Ramos (cell line): ENCODE measurements at regions not wholly inside any gene's neighbourhood (a gene's known extent, or its start where the extent isn't known, plus 50 kb on each side); places are given as distances from the start of the nearest gene placed in this dataset.
"Not testable (repeated sequence)": the region's sequence is repeated elsewhere in the genome, so short reads cannot be mapped to it uniquely, and the experiment has no call there.

ENCODE experiments used
- in situ Hi-C: fragments of 300-500 bp; cut with MboI; formaldehyde crosslinking; loops from one replicate; pipeline ENCODE4 v1.14.3; 2022; ENCODE audit warnings: low sequenced_read_pairs; ENCODE audit not compliant: unreplicated experiment

DNA sequence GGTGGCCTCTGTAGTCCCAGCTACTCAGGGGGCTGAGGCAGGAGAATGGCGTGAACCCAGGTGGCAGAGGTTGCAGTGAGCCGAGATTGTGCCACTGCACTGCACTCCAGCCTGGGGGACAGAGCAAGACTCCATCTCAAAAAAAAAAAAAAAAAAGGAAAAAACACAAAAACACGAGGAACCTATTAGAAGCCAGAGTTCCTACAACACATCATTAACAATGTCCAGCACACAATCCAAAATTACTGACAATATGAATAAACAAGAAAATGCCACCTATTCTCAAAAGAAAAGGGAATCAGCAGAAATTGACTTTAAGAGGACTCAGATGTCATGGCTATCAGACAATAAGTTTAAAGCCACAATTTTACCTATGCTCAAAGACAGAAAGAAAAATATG is 57.3 kb upstream of the HS3ST3A1 start:
- in situ Hi-C loops: not testable (repeated sequence)

DNA sequence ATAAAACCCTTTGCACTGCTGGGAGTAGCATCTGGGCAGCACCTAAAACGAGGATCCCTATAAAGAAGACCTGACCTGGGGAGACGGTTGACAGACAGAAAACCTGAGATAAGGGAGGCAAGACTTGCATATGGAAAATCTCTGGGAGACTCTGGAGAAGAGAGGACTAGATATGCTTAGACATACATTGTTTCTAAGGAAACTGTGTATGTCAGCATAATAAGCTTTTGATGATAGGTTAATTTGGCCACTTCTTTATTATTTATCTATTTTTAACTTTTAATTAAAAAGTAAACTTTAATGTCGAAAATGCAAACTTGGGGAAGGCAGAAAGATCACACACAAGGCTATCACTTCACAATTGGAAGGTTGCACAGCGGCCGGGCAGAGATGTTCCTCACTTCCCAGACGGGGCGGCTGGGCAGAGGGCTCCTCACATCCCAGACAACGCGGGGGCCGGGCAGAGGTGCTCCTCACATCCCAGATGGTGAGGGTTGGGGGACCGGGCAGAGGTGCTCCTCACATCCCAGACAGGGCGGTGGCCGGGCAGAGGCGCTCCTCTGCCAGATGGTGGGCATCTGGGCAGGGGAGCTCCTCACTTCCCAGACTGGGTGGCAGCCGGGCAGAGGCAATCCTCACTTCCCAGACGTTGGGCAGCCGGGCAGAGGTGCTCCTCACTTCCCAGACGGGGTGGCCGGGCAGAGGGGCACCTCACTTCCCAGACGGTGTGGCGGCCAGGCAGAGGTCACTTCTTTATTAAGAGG is 64.3 kb upstream of the HS3ST3A1 start:
- in situ Hi-C loops: no loop called here

DNA sequence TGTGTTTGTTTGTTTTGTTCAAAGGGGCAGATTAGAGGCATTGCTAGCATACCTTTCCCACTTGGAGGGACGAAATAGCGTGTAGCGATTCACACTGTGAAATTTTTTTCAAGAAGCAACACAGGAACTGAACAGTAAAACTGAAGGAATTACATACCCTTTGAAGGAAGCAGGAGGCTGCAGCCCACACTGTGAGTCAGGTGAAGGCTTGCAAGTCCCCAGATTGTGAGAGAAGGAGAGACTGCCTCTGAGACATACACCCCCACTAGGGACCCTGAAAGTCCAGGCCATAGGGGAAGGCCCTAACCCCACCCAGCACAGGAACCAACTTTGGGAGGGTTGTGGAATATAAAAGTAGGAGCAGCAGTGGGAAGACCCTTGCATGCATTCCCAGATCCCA is 69.6 kb upstream of the HS3ST3A1 start:
- in situ Hi-C loops: no loop called here

- in situ Hi-C loops: no loop called here
Observed at GRCh38 chr17:13671771-13672170, 70.0 kb upstream of the HS3ST3A1 start.

DNA sequence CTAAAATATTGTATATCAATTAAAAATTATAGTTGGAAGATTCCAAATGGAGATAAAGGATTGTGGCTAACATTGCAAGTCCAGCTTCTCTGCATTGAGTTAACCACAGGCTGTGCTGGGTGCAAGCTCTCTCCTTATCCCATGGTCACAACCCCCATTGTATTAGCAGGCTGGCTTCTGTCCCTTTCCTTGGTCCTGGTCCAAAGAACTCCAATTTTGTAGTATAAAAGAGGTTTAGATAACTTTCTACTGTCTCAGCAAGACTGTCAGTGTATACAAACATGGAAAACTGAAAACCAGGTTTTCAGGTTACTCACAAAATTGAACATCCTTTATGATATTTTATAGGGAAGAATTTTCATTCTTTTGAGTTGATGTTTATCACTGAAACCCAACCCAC is 76.6 kb upstream of the HS3ST3A1 start:
- in situ Hi-C loops: no loop called here

DNA sequence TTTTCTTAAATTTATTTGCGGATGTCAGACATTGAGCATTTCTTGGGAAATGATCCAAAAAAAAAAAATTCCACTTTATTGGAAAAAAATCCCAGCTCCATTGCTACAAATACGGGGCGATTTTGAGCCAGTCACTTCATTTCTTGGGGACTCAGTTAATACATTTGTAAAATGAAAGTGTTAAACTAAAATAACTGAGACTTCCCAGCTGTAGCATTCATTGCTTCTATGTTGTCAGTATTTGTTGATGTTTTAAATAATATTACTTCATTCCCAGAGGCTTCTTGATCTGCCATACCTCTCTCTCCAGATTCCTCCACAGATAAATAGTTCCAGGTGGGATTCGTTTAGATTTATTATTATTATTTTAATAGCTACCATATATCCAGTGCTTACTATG is 77.1 kb upstream of the HS3ST3A1 start:
- in situ Hi-C loops: no loop called here

GRCh38 chr17:13688716-13689115 is 87.0 kb upstream of the HS3ST3A1 start:
- in situ Hi-C loops: no loop called here

DNA sequence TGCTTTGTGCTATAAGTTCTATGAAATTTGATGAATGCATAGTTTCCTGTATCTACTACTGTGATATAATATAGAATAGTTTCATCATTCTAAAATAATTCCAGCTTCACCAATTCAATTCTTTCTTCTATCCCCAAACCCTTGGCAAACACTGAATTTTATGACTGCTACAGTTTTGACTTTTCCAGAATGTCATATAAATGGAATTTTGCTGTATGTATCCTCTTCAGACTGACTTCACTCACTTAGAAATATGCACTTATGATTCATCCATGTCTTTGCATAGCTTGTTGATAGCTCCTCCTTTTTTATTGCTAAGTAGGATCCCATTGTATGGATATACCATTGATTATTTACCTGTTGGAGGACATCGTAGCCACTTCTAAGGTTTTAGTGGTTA is 89.1 kb upstream of the HS3ST3A1 start:
- in situ Hi-C loops: no loop called here

DNA sequence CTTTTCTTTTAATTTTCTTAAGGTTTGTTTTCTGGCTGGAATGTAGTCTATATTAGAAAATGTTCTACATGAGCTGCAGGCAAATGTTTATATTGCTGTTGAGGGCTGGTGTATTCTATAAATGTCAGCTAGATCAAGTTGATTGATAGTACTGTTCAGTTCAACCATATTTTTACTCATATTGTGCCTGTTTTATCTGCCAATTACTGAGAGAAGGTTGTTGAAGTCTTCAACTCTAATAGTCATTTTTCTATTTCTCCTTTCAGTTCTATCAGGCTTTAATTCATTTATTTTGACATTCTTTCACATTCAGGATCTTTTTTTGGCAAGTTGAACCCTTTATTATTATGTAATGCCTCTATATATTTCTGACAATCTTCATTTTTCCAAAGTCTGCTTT is 93.2 kb upstream of the HS3ST3A1 start:
- in situ Hi-C loops: no loop called here

DNA sequence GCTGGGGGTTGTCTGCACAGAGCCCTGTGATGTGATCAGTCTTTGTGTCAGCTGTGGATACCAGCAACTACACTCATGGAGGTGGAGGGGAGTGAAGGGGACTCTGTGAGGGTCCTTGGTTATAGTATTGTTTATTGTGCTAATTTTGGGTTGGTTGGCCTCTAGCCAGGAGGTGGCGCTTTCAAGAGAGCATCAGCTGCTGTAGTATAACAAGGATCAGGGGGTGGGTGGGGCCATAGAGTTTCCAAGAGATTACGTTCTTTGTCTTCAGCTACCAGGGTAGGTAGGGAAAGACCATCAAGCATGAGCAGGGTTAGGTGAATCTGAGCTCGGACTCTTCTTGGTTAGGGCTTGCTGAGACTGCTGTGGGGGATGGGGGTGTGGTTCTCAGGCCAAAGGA is 97.1 kb upstream of the HS3ST3A1 start:
- in situ Hi-C loops: no loop called here

- in situ Hi-C loops: no loop called here
Observed at GRCh38 chr17:13699261-13699660, 97.5 kb upstream of the HS3ST3A1 start.

GRCh38 chr17:13702266-13702665 is 100.5 kb upstream of the HS3ST3A1 start:
- in situ Hi-C loops: no loop called here

DNA sequence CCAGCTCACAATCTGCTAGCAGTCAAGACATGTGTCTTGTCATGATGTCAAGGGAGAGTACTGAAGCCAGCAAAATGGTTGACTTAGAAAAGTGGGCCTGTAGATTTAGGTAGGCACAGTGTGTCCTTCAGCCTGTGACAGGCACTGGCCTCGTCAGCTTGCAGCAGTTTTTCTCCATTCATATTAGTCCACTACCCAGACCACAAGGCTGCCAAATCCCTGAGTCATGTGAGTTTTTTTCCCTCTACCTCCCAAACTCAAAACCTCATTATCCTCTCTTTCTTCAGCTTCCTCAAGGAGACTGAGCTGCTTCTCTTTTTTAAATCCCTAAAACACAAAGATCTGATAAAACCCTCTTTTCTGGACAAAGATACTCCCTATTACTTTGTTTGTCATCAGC is 102.6 kb upstream of the HS3ST3A1 start:
- in situ Hi-C loops: no loop called here

GRCh38 chr17:13705221-13705620 is 103.5 kb upstream of the HS3ST3A1 start:
- in situ Hi-C loops: no loop called here

DNA sequence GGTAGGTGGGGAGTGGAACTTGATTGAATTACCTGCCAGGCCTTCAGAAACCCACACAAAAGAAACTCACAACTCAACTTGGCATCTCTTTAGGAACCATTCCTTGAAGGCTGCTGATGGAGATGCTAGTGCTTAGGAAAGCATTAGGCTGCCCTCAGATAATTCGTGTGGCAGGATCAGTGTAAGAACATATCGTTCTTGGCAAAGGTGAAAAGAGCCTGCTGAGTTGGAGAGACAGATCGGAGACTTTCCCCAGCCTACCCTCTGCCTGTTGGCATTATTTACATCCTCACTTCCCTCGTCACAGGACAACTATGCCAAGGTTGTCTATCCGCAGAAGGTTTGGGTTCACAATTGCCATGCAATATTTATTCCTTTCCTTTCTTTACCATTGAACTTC is 120.0 kb upstream of the HS3ST3A1 start:
- in situ Hi-C loops: no loop called here

DNA sequence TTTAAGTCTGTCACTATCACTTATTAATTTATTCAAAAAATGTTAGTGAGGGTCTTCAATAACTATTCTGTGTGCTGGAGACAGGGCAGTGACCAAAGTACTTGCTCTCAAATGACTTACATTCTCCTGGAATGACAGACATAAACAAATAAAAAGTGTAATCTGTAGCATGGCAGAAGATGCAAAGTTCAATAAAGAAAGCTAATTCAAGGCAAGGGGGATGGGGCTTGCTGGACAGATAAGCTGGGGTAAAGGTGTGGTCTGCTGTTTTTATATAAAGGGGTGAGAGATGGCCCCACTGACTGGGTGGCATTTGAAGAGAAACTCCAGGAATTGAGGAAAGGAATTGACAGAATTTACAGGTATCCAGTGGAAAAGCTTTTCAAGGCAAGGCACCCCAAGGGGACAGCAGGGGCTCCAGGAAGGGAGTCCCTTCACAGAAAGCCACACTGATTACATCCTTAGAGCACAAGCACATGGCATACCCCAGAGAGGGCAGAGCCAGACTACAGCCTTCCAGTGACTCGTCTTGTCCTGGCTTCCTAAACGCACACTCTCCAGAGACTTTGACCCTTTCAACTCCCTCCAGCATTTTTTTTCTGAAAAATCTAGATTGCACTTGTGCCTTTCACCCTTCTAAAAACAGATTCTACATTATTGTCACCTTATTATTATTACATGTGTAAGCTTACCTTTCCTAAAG is 123.7 kb upstream of the HS3ST3A1 start:
- in situ Hi-C loops: no loop called here

- in situ Hi-C loops: no loop called here
Observed at GRCh38 chr17:13727441-13728171, 125.9 kb upstream of the HS3ST3A1 start.

DNA sequence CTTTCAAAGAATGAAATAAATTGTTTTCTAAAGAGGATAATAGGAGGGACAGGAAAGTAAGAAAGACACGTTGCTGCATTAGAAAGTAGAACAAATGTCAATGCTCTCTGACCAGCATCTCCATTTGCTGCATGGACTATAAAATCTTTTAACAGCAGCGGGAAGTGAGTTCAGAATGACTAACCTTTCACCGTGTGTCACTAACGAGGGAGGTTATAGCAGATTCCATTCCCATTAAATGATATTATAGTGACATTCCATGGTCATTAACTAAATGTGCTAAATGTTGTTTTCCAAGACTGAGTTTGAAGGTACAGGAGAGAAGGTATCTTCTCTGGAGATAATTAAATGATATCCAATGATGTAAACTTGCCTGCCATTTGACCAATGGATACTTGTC is 127.1 kb upstream of the HS3ST3A1 start:
- in situ Hi-C loops: no loop called here

GRCh38 chr17:13729466-13730134 is 127.9 kb upstream of the HS3ST3A1 start:
- in situ Hi-C loops: no loop called here

GRCh38 chr17:13734880-13735279 is 133.2 kb upstream of the HS3ST3A1 start:
- in situ Hi-C loops: no loop called here

GRCh38 chr17:13735444-13735843 is 133.7 kb upstream of the HS3ST3A1 start:
- in situ Hi-C loops: no loop called here
